ENCODE measurements at regions not wholly inside any gene's neighbourhood (a gene's known extent, or its start where the extent isn't known, plus 50 kb on each side); places are given as distances from the start of the nearest gene placed in this dataset.

GRCh38 chr3:17831366-17831765, 88.9 kb upstream of the TBC1D5 start:
- no peak overlapping the region for H3K4me3 ChIP-seq (ENCODE audit: low read depth, low read length)
- DNase-seq (ENCODE audit: low read depth): no peak
- no peak for TF ChIP-seq CTCF (conservative IDR thresholded peaks at IDR 0.05; ENCODE audit: low read depth, low read length)

- no peak overlapping the region for H3K4me3 ChIP-seq (ENCODE audit: low read depth, low read length)
- TF ChIP-seq CTCF (conservative IDR thresholded peaks at IDR 0.05; ENCODE audit: low read depth, low read length): no peak
- no peak for DNase-seq (ENCODE audit: low read depth)
Observed at GRCh38 chr3:17830788-17831187, 88.4 kb upstream of the TBC1D5 start.

- no peak for DNase-seq (ENCODE audit: low read depth)
Observed at GRCh38 chr3:17828388-17828787, 86.0 kb upstream of the TBC1D5 start.

GRCh38 chr3:17825298-17825697, 82.9 kb upstream of the TBC1D5 start:
- TF ChIP-seq CTCF (conservative IDR thresholded peaks at IDR 0.05; ENCODE audit: low read depth, low read length): no peak
- DNase-seq (ENCODE audit: low read depth): no peak
- H3K4me3 ChIP-seq (ENCODE audit: low read depth, low read length): no peak overlapping the region

More at GRCh38 chr3:17828388-17828787, 86.0 kb upstream of the TBC1D5 start:
- no peak for TF ChIP-seq CTCF (conservative IDR thresholded peaks at IDR 0.05; ENCODE audit: low read depth, low read length)
- H3K4me3 ChIP-seq (ENCODE audit: low read depth, low read length): no peak overlapping the region

GRCh38 chr3:17823816-17824215, 81.4 kb upstream of the TBC1D5 start:
- no peak for TF ChIP-seq CTCF (conservative IDR thresholded peaks at IDR 0.05; ENCODE audit: low read depth, low read length)
- DNase-seq (ENCODE audit: low read depth): no peak
- H3K4me3 ChIP-seq (ENCODE audit: low read depth, low read length): no peak overlapping the region

GRCh38 chr3:17823036-17823435, 80.6 kb upstream of the TBC1D5 start:
- DNase-seq (ENCODE audit: low read depth): no peak
- no peak overlapping the region for H3K4me3 ChIP-seq (ENCODE audit: low read depth, low read length)
- no peak for TF ChIP-seq CTCF (conservative IDR thresholded peaks at IDR 0.05; ENCODE audit: low read depth, low read length)

- no peak overlapping the region for H3K4me3 ChIP-seq (ENCODE audit: low read depth, low read length)
- TF ChIP-seq CTCF (conservative IDR thresholded peaks at IDR 0.05; ENCODE audit: low read depth, low read length): peak; percentile 11
- peak; percentile 59 for DNase-seq (ENCODE audit: low read depth)
Observed at GRCh38 chr3:17820704-17821103, 78.3 kb upstream of the TBC1D5 start.
